ENCODE measurements at regions not wholly inside any gene's neighbourhood (a gene's known extent, or its start where the extent isn't known, plus 50 kb on each side); places are given as distances from the start of the nearest gene placed in this dataset.

- H3K27ac ChIP-seq (replicated peaks in 1 of 4): no peak overlapping the region
- H3K4me3 ChIP-seq: no peak overlapping the region
- peaks cover 0 to 15% (median 3%) of the 10 kb centered on the region in 4 donors for H3K4me1 ChIP-seq
- 84% methylated on average over 6 of the region's 6 CpGs for WGBS
- H3K27me3 ChIP-seq: no peaks in the 10 kb centered on the region
- TF ChIP-seq CTCF (IDR thresholded peaks at IDR 0.05): no peak
- TF ChIP-seq POLR2A (IDR thresholded peaks at IDR 0.05; ENCODE audit: low read depth): no peak
- no peak for TF ChIP-seq POLR2AphosphoS5 (IDR thresholded peaks at IDR 0.05)
- intact Hi-C loops (cut with DNase I): no loop called here
- DNase-seq (ENCODE audit: extremely low spot score): no peak
- no peaks in the 10 kb centered on the region for H3K36me3 ChIP-seq
- H3K9me3 ChIP-seq: no peaks in the 10 kb centered on the region
Measured at GRCh38 chr3:150268426-150269391, 139.4 kb upstream of the TSC22D2 start.

GRCh38 chr3:150267288-150267687, 140.8 kb upstream of the TSC22D2 start:
- WGBS: 92% methylated on average over 2 of the region's 2 CpGs
- intact Hi-C loops (cut with DNase I): no loop called here
- no peaks in the 10 kb centered on the region for H3K9me3 ChIP-seq
- peaks cover 0 to 15% (median 3%) of the 10 kb centered on the region in 4 donors for H3K4me1 ChIP-seq
- no peak overlapping the region for H3K4me3 ChIP-seq
- H3K27ac ChIP-seq (replicated peaks in 1 of 4): no peak overlapping the region
- no peaks in the 10 kb centered on the region for H3K36me3 ChIP-seq
- H3K27me3 ChIP-seq: no peaks in the 10 kb centered on the region
- TF ChIP-seq POLR2A (IDR thresholded peaks at IDR 0.05; ENCODE audit: low read depth) (no peak), POLR2AphosphoS5 (IDR thresholded peaks at IDR 0.05) (no peak), CTCF (IDR thresholded peaks at IDR 0.05) (no peak), EP300 (IDR thresholded peaks at IDR 0.05) (no peak)
- no peak for DNase-seq (ENCODE audit: extremely low spot score)

GRCh38 chr3:150265305-150265704, 142.8 kb upstream of the TSC22D2 start:
- intact Hi-C loops (cut with DNase I): no loop called here
- H3K4me3 ChIP-seq: no peak overlapping the region
- WGBS: 24% methylated on average over 2 of the region's 2 CpGs
- no peaks in the 10 kb centered on the region for H3K36me3 ChIP-seq
- no peak for TF ChIP-seq POLR2AphosphoS5 (IDR thresholded peaks at IDR 0.05)
- TF ChIP-seq CTCF (IDR thresholded peaks at IDR 0.05): no peak
- no peak for TF ChIP-seq EP300 (IDR thresholded peaks at IDR 0.05)
- no peak for TF ChIP-seq POLR2A (IDR thresholded peaks at IDR 0.05; ENCODE audit: low read depth)
- no peaks in the 10 kb centered on the region for H3K27me3 ChIP-seq
- no peak overlapping the region for H3K27ac ChIP-seq (replicated peaks in 1 of 4)
- no peak for DNase-seq (ENCODE audit: extremely low spot score)
- peaks cover 0 to 12% (median 3%) of the 10 kb centered on the region in 4 donors for H3K4me1 ChIP-seq
- H3K9me3 ChIP-seq: no peaks in the 10 kb centered on the region

- Histone ChIP-seq H3K36me3 (no peaks in the 10 kb centered on the region), H3K4me3 (no peak overlapping the region), H3K4me1 (peaks cover 0 to 12% (median 3%) of the 10 kb centered on the region in 4 donors), H3K9me3 (no peaks in the 10 kb centered on the region), H3K27me3 (no peaks in the 10 kb centered on the region), H3K27ac (replicated peaks in 1 of 4) (no peak overlapping the region)
- TF ChIP-seq POLR2A (IDR thresholded peaks at IDR 0.05; ENCODE audit: low read depth) (no peak), CTCF (IDR thresholded peaks at IDR 0.05) (no peak), POLR2AphosphoS5 (IDR thresholded peaks at IDR 0.05) (no peak), EP300 (IDR thresholded peaks at IDR 0.05) (no peak)
- DNase-seq (ENCODE audit: extremely low spot score): no peak
- intact Hi-C loops (cut with DNase I): no loop called here
- WGBS: 65% methylated on average over 6 of the region's 6 CpGs
Measured at GRCh38 chr3:150264561-150265279, 143.4 kb upstream of the TSC22D2 start.
